Left ventricle myocardium inferior (tissue), 1 donor: ENCODE measurements at regions not wholly inside any gene's neighbourhood (a gene's known extent, or its start where the extent isn't known, plus 50 kb on each side); places are given as distances from the start of the nearest gene placed in this dataset.

Experiments
- DNase-seq: peaks from one replicate; pipeline ENCODE4 v3.0.0-alpha.2; 2020
- H3K27ac ChIP-seq: fragments of 200-600 bp; replicated peaks from 2 replicates; pipeline ENCODE4 v1.8.0; 2021
- H3K27me3 ChIP-seq: fragments of 200-600 bp; 2 replicates; pipeline ENCODE4 v1.8.0; 2021; ENCODE audit warnings: low read depth
- H3K36me3 ChIP-seq: fragments of 200-600 bp; 2 replicates; pipeline ENCODE4 v1.8.0; 2021
- H3K4me1 ChIP-seq: fragments of 200-600 bp; 2 replicates; pipeline ENCODE4 v1.8.0; 2021
- H3K4me3 ChIP-seq: fragments of 200-600 bp; 2 replicates; pipeline ENCODE4 v1.8.0; 2021; ENCODE audit warnings: mild to moderate bottlenecking, moderate library complexity
- H3K9me3 ChIP-seq: fragments of 200-600 bp; replicated peaks from 2 replicates; pipeline ENCODE4 v1.8.0; 2021
- intact Hi-C: fragments of 100-400 bp; cut with micrococcal nuclease; formaldehyde crosslinking; loops from one replicate; pipeline ENCODE4 v1.11.0; 2022
- TF ChIP-seq, protein P1 (sequence below): fragments of 200-600 bp; IDR thresholded peaks from 2 replicates; pipeline ENCODE4 v1.8.0; 2021; ENCODE audit warnings: antibody characterized with exemption, mild to moderate bottlenecking, borderline replicate concordance
- donor health status: DM: no; HTN: yes; CAD: no; lungs with severe emphysema.

- Histone ChIP-seq H3K4me1 (no peaks in the 10 kb centered on the region), H3K27me3 (no peaks in the 10 kb centered on the region), H3K4me3 (no peak overlapping the region), H3K36me3 (no peaks in the 10 kb centered on the region), H3K27ac (no peak overlapping the region), H3K9me3 (peaks cover 20% of the 10 kb centered on the region)
- TF ChIP-seq, protein P1, sequence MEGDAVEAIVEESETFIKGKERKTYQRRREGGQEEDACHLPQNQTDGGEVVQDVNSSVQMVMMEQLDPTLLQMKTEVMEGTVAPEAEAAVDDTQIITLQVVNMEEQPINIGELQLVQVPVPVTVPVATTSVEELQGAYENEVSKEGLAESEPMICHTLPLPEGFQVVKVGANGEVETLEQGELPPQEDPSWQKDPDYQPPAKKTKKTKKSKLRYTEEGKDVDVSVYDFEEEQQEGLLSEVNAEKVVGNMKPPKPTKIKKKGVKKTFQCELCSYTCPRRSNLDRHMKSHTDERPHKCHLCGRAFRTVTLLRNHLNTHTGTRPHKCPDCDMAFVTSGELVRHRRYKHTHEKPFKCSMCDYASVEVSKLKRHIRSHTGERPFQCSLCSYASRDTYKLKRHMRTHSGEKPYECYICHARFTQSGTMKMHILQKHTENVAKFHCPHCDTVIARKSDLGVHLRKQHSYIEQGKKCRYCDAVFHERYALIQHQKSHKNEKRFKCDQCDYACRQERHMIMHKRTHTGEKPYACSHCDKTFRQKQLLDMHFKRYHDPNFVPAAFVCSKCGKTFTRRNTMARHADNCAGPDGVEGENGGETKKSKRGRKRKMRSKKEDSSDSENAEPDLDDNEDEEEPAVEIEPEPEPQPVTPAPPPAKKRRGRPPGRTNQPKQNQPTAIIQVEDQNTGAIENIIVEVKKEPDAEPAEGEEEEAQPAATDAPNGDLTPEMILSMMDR: no peak
- no peak for DNase-seq
- intact Hi-C loops: no loop called here
Measured at GRCh38 chr2:152907046-152907445, 188.6 kb downstream of the ARL6IP6 start.

- Histone ChIP-seq H3K4me3 (no peak overlapping the region), H3K4me1 (no peaks in the 10 kb centered on the region), H3K27me3 (peaks cover 12% of the 10 kb centered on the region), H3K27ac (no peak overlapping the region), H3K9me3 (no peaks in the 10 kb centered on the region), H3K36me3 (no peaks in the 10 kb centered on the region)
- intact Hi-C loops: no loop called here
- TF ChIP-seq, protein P1: no peak
- no peak for DNase-seq
Measured at GRCh38 chr2:152894051-152894450, 175.6 kb downstream of the ARL6IP6 start.

- intact Hi-C loops: no loop called here
- DNase-seq: no peak
- H3K4me3 ChIP-seq: no peak overlapping the region
- TF ChIP-seq, protein P1: no peak
- no peak overlapping the region for H3K27ac ChIP-seq
- no peaks in the 10 kb centered on the region for H3K9me3 ChIP-seq
- H3K36me3 ChIP-seq: no peaks in the 10 kb centered on the region
- no peaks in the 10 kb centered on the region for H3K4me1 ChIP-seq
- peaks cover 10% of the 10 kb centered on the region for H3K27me3 ChIP-seq
Measured at GRCh38 chr2:152890736-152891135, 172.3 kb downstream of the ARL6IP6 start.

GRCh38 chr2:152883951-152884487, 165.6 kb downstream of the ARL6IP6 start:
- TF ChIP-seq, protein P1: no peak
- no peaks in the 10 kb centered on the region for H3K27me3 ChIP-seq
- H3K36me3 ChIP-seq: no peaks in the 10 kb centered on the region
- no peak for DNase-seq
- peaks cover 18% of the 10 kb centered on the region for H3K9me3 ChIP-seq
- intact Hi-C loops: no loop called here
- H3K4me1 ChIP-seq: no peaks in the 10 kb centered on the region
- no peak overlapping the region for H3K4me3 ChIP-seq
- H3K27ac ChIP-seq: no peak overlapping the region

DNA sequence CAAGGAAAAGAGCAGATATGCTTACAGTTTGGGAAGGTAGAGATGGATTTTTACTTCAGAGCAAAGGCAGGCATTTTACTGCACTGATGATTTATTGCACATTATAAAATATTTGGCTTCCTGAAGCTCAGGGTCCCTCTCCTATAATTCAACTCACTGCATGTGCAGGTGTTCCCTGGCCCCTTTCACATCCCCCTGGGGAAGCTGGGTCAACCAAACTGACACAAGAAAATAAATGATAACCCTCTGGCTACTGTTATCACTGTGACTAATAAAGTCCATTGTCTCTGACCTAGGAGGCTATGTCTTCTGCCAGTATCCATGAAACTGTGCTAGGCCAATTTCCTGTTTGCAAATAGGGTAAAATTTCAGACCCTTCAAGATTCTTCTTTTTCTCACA, 163.1 kb downstream of the ARL6IP6 start:
- intact Hi-C loops: no loop called here
- H3K36me3 ChIP-seq: no peaks in the 10 kb centered on the region
- no peak for DNase-seq
- H3K9me3 ChIP-seq: peaks cover 18% of the 10 kb centered on the region
- no peaks in the 10 kb centered on the region for H3K4me1 ChIP-seq
- H3K27ac ChIP-seq: no peak overlapping the region
- H3K4me3 ChIP-seq: no peak overlapping the region
- H3K27me3 ChIP-seq: no peaks in the 10 kb centered on the region
- TF ChIP-seq, protein P1: no peak
